Sigmoid colon (tissue), 4 donors: ENCODE measurements at regions not wholly inside any gene's neighbourhood (a gene's known extent, or its start where the extent isn't known, plus 50 kb on each side); places are given as distances from the start of the nearest gene placed in this dataset.

Experiments used
- CTCF ChIP-seq, 4 experiments: fragments of 450-650 bp in 3 of 4; fragments of 200-600 bp in 1 of 4; IDR thresholded peaks; one replicate each; pipeline ENCODE4 v1.5.1; 2016 to 2019; ENCODE audit warnings: antibody characterized with exemption in 4 of 4, mild to moderate bottlenecking in 3 of 4, moderate library complexity in 2 of 4
- POLR2AphosphoS5 ChIP-seq, 4 donors: sonication (generic); formaldehyde crosslinking; IDR thresholded peaks; one replicate each; pipeline ENCODE4 v1.6.1; 2017; ENCODE audit warnings: antibody characterized with exemption in 4 of 4

GRCh38 chr11:70872299-70872698 lies 380.1 kb downstream of the SHANK2 start:
- TF ChIP-seq CTCF (IDR thresholded peaks at IDR 0.05) (no peak), POLR2AphosphoS5 (IDR thresholded peaks at IDR 0.05) (no peak)
